Naive thymus-derived CD8-positive, alpha-beta T cell (primary cell): ENCODE measurements at regions not wholly inside any gene's neighbourhood (a gene's known extent, or its start where the extent isn't known, plus 50 kb on each side); places are given as distances from the start of the nearest gene placed in this dataset.

ENCODE experiments used
- ATAC-seq, 2 donors: fragments of 150-1000 bp; cut with Tn5 transposase in 1 of 2; sonication (Bioruptor Pico), chemical (Tn5 transposase) in 1 of 2; 1 replicate in 1 of 2; 2 replicates in 1 of 2; pipeline ENCODE4 v1.10.0; 2021; ENCODE audit warnings: mild to moderate bottlenecking in 2 of 2, moderate library complexity in 2 of 2
- POLR2A ChIA-PET: fragments of 350-600 bp; sonication (Branson Sonifier 250); formaldehyde crosslinking; loops from one replicate; lab custom pipeline; 2021; ENCODE audit warnings: antibody characterized with exemption; lab: Charles Lee
- DNase-seq, 10 donors: peaks; one replicate each; pipeline versions ENCODE4 v3.0.0 to v3.0.0-alpha.2; 2020 to 2022
- H3K27ac Mint-ChIP-seq, 10 donors: one replicate each; pipeline ENCODE4 v1.8.0; 2020 to 2022; ENCODE audit warnings: mild to moderate bottlenecking in 10 of 10, mixed read lengths in 10 of 10, moderate library complexity in 4 of 10, inconsistent platforms in 1 of 10
- H3K27me3 Mint-ChIP-seq, 5 donors: one replicate each; pipeline ENCODE4 v1.8.0; 2021 to 2022; ENCODE audit warnings: mixed read lengths in 5 of 5
- H3K36me3 Mint-ChIP-seq, 3 donors: one replicate each; pipeline ENCODE4 v1.8.0; 2020 to 2022; ENCODE audit warnings: mixed read lengths in 3 of 3, mild to moderate bottlenecking in 2 of 3, inconsistent platforms in 1 of 3
- H3K4me1 Mint-ChIP-seq, 4 donors: one replicate each; pipeline ENCODE4 v1.8.0; 2021 to 2022; ENCODE audit warnings: mixed read lengths in 4 of 4
- H3K4me3 Mint-ChIP-seq, 10 donors: one replicate each; pipeline ENCODE4 v1.8.0; 2020 to 2022; ENCODE audit warnings: mild to moderate bottlenecking in 10 of 10, mixed read lengths in 10 of 10, moderate library complexity in 6 of 10, inconsistent platforms in 1 of 10
- H3K9me3 Mint-ChIP-seq, 9 donors: one replicate each; pipeline ENCODE4 v1.8.0; 2020 to 2022; ENCODE audit warnings: mixed read lengths in 9 of 9, mild to moderate bottlenecking in 3 of 9, inconsistent platforms in 1 of 9, moderate library complexity in 1 of 9

DNA sequence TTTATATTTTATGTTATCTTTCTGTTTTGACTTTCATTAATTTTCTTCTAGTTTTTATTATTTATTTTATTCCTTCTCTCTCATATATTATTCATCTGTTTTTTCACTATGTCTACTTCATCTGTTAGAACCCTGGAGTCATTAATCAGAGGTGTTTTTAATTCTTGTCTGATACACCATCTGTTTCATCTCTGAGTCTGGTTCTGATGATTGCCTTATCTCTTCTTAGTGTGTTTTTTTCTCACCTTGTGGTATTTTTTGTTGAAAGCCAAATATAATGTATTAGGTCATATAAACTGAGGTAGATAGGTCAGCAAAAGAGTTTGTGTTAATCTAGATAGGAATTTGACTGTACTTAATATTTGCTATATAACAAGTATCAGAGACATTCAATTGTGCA lies 1005.7 kb upstream of the NCAM2 start:
- POLR2A ChIA-PET = no interaction called here
- no peak overlapping the region for H3K27ac Mint-ChIP-seq
- DNase-seq = no peak
- no peak overlapping the region for H3K4me3 Mint-ChIP-seq
- H3K36me3 Mint-ChIP-seq = no peaks in the 10 kb centered on the region
- H3K9me3 Mint-ChIP-seq = peaks cover 0 to 35% (median 10%) of the 10 kb centered on the region in 9 donors
- no peaks in the 10 kb centered on the region for H3K27me3 Mint-ChIP-seq
- no peaks in the 10 kb centered on the region for H3K4me1 Mint-ChIP-seq
- no peak for ATAC-seq

GRCh38 chr21:19993268-19993667 lies 1004.9 kb upstream of the NCAM2 start:
- H3K36me3 Mint-ChIP-seq = no peaks in the 10 kb centered on the region
- ATAC-seq (no peak), DNase-seq (no peak)
- no peaks in the 10 kb centered on the region for H3K4me1 Mint-ChIP-seq
- H3K4me3 Mint-ChIP-seq = no peak overlapping the region
- peaks cover 0 to 31% (median 10%) of the 10 kb centered on the region in 9 donors for H3K9me3 Mint-ChIP-seq
- POLR2A ChIA-PET = no interaction called here
- H3K27ac Mint-ChIP-seq = no peak overlapping the region
- H3K27me3 Mint-ChIP-seq = no peaks in the 10 kb centered on the region

- Mint-ChIP-seq H3K9me3 (peaks cover 0 to 35% (median 10%) of the 10 kb centered on the region in 9 donors), H3K27ac (no peak overlapping the region), H3K36me3 (no peaks in the 10 kb centered on the region), H3K4me3 (no peak overlapping the region), H3K4me1 (no peaks in the 10 kb centered on the region), H3K27me3 (no peaks in the 10 kb centered on the region)
- ATAC-seq = no peak
- DNase-seq = no peak
- POLR2A ChIA-PET = no interaction called here
These were observed 1003.0 kb upstream of the NCAM2 start for GRCh38 chr21:19995253-19995652.

DNA sequence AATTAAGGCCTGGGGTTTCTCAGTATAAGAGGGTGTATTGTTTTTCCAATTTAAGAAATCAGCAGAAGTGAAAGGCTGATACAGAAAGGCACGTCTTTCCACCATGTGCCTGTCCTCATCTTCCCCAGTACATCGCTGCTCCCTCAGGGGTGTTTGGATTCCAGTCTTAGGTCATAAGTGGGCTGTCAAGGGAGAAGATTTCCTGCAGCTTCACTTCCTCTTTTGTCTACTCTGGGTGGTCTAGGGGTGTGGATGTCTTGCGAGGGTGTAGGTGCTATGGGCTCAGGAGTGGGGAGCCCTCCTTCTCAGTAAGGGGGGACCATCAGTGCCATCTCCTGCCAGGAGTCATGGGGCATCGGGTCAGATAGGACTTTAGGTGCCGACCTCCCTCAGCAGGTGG lies 999.8 kb upstream of the NCAM2 start:
- H3K27me3 Mint-ChIP-seq = no peaks in the 10 kb centered on the region
- H3K9me3 Mint-ChIP-seq = peaks cover 0 to 27% (median 7%) of the 10 kb centered on the region in 9 donors
- POLR2A ChIA-PET = no interaction called here
- DNase-seq = no peak
- H3K4me3 Mint-ChIP-seq = no peak overlapping the region
- ATAC-seq = no peak
- no peaks in the 10 kb centered on the region for H3K4me1 Mint-ChIP-seq
- no peaks in the 10 kb centered on the region for H3K36me3 Mint-ChIP-seq
- no peak overlapping the region for H3K27ac Mint-ChIP-seq

DNA sequence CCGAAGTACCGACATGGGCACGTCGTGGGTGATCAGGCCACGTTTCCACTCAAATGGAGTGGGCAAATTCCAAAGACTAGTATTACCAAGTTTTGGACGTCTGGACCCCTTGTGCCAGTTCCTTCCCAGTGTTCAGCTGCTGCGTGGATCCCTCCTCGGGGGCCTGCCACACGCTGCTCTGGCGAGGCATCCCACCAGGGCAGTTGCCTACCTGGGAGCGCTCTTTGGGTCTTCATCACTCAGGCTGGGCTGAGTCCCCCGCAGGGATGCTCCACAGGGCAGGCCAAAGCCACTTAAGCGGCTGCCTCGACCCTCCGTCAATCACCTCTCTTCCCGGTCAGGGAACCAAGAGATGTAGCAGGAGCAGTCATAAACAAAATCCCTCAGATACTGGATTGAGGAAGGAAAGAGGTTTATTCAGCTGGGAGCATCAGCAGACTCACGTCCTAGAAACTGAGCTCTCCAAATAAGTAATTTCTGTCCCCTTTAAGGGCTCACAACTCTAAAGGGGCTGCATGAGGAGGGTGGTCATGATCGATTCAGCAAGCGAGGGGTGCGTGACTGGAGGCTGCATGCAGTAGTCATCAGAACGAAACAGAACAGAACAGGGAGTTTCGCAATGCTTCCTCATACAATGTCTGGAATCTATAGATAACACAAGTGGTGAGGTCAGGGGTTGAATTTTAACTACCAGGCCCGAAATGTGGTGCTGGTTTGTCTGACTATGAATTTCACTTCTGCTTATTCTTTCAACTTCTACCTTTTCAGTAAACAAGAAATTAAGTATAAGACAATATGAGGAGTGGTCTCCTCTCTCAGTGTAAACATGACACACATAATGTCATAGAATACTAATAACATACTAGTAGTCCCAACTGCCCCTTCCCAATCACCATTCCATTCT lies 998.6 kb upstream of the NCAM2 start:
- H3K27me3 Mint-ChIP-seq = no peaks in the 10 kb centered on the region
- no peaks in the 10 kb centered on the region for H3K4me1 Mint-ChIP-seq
- no peaks in the 10 kb centered on the region for H3K36me3 Mint-ChIP-seq
- DNase-seq = no peak
- H3K27ac Mint-ChIP-seq = no peak overlapping the region
- H3K4me3 Mint-ChIP-seq = no peak overlapping the region
- no peak for ATAC-seq
- peaks cover 0 to 27% (median 7%) of the 10 kb centered on the region in 9 donors for H3K9me3 Mint-ChIP-seq
- POLR2A ChIA-PET = no interaction called here

GRCh38 chr21:20004367-20004766 lies 993.8 kb upstream of the NCAM2 start:
- no peak for ATAC-seq
- Mint-ChIP-seq H3K36me3 (no peaks in the 10 kb centered on the region), H3K27me3 (no peaks in the 10 kb centered on the region), H3K27ac (no peak overlapping the region), H3K9me3 (peaks cover 0 to 9% (median 2%) of the 10 kb centered on the region in 9 donors), H3K4me3 (no peak overlapping the region), H3K4me1 (no peaks in the 10 kb centered on the region)
- no peak for DNase-seq
- POLR2A ChIA-PET = no interaction called here

- H3K4me1 Mint-ChIP-seq = no peaks in the 10 kb centered on the region
- no peak for ATAC-seq
These were observed 987.5 kb upstream of the NCAM2 start for GRCh38 chr21:20010691-20011200.

GRCh38 chr21:20013851-20014250 lies 984.4 kb upstream of the NCAM2 start:
- H3K36me3 Mint-ChIP-seq = no peaks in the 10 kb centered on the region

More at GRCh38 chr21:20010691-20011200, 987.5 kb upstream of the NCAM2 start:
- H3K9me3 Mint-ChIP-seq = peaks cover 0 to 23% (median 4%) of the 10 kb centered on the region in 9 donors
- H3K4me3 Mint-ChIP-seq = no peak overlapping the region
- no peaks in the 10 kb centered on the region for H3K36me3 Mint-ChIP-seq
- POLR2A ChIA-PET = no interaction called here
- H3K27ac Mint-ChIP-seq = no peak overlapping the region
- no peaks in the 10 kb centered on the region for H3K27me3 Mint-ChIP-seq
- no peak for DNase-seq

GRCh38 chr21:20016435-20017005 lies 981.7 kb upstream of the NCAM2 start:
- ATAC-seq (no peak), DNase-seq (no peak)
- no peaks in the 10 kb centered on the region for H3K4me1 Mint-ChIP-seq

More at GRCh38 chr21:20013851-20014250, 984.4 kb upstream of the NCAM2 start:
- Mint-ChIP-seq H3K9me3 (peaks cover 0 to 23% (median 5%) of the 10 kb centered on the region in 9 donors), H3K27ac (no peak overlapping the region), H3K4me3 (no peak overlapping the region), H3K4me1 (no peaks in the 10 kb centered on the region), H3K27me3 (no peaks in the 10 kb centered on the region)
- no peak for DNase-seq
- no peak for ATAC-seq
- POLR2A ChIA-PET = no interaction called here

DNA sequence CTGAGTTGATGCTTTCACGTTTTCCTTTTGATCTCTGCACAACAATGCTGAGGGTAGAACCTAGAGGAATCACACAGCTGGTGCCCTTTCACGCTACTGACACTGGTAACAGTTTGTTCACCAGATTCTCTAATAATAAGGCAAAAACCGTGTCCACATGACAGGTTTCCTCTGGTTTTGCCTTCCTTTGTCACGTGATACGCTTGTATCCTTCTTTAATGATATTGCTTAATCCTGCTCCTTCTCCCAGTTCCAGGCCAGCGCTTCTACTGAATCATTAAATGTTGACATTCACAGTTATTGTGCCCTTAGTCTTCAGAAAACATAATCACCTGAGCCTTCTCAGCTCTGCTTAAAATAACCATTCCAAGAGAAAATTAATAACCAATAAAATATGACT lies 978.2 kb upstream of the NCAM2 start:
- POLR2A ChIA-PET = no interaction called here
- DNase-seq (no peak), ATAC-seq (no peak)
- H3K4me1 Mint-ChIP-seq = no peaks in the 10 kb centered on the region
- H3K9me3 Mint-ChIP-seq = peaks cover 0 to 15% (median 4%) of the 10 kb centered on the region in 9 donors
- no peak overlapping the region for H3K4me3 Mint-ChIP-seq
- no peak overlapping the region for H3K27ac Mint-ChIP-seq
- no peaks in the 10 kb centered on the region for H3K27me3 Mint-ChIP-seq
- no peaks in the 10 kb centered on the region for H3K36me3 Mint-ChIP-seq

More at GRCh38 chr21:20016435-20017005, 981.7 kb upstream of the NCAM2 start:
- Mint-ChIP-seq H3K36me3 (no peaks in the 10 kb centered on the region), H3K27ac (no peak overlapping the region), H3K9me3 (peaks cover 0 to 18% (median 5%) of the 10 kb centered on the region in 9 donors), H3K27me3 (no peaks in the 10 kb centered on the region), H3K4me3 (no peak overlapping the region)
- POLR2A ChIA-PET = no interaction called here

- ATAC-seq = no peak
- POLR2A ChIA-PET = no interaction called here
These were observed 975.0 kb upstream of the NCAM2 start for GRCh38 chr21:20023193-20023592.

GRCh38 chr21:20024741-20025140 lies 973.5 kb upstream of the NCAM2 start:
- DNase-seq (no peak), ATAC-seq (no peak)
- Mint-ChIP-seq H3K4me3 (no peak overlapping the region), H3K4me1 (no peaks in the 10 kb centered on the region), H3K9me3 (peaks cover 0 to 13% (median 3%) of the 10 kb centered on the region in 9 donors), H3K36me3 (no peaks in the 10 kb centered on the region), H3K27me3 (no peaks in the 10 kb centered on the region), H3K27ac (no peak overlapping the region)
- POLR2A ChIA-PET = no interaction called here

More at GRCh38 chr21:20023193-20023592, 975.0 kb upstream of the NCAM2 start:
- no peaks in the 10 kb centered on the region for H3K4me1 Mint-ChIP-seq
- DNase-seq = no peak
- no peaks in the 10 kb centered on the region for H3K27me3 Mint-ChIP-seq
- no peak overlapping the region for H3K4me3 Mint-ChIP-seq
- peaks cover 0 to 14% (median 3%) of the 10 kb centered on the region in 9 donors for H3K9me3 Mint-ChIP-seq
- H3K36me3 Mint-ChIP-seq = no peaks in the 10 kb centered on the region
- H3K27ac Mint-ChIP-seq = no peak overlapping the region

DNA sequence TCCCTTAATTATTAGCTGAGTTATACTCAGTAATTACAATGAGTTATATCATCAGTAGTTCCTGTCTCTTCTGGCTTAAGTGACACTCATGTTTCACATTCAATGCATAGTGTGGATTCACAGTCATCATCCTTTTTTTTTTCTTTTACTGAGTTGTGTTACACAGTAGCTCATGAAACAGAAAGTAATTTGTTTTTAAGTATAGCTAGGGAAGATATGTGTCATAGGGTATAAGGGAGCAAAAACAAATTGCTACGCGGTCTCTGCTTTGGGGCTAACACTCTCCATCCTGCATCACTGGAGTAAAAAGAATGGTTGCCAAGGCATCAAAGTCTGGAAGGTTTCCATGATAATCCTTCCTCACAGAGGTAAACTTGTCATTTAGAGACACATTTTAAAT lies 971.7 kb upstream of the NCAM2 start:
- DNase-seq (no peak), ATAC-seq (no peak)
- Mint-ChIP-seq H3K4me1 (no peaks in the 10 kb centered on the region), H3K36me3 (no peaks in the 10 kb centered on the region), H3K27me3 (no peaks in the 10 kb centered on the region), H3K9me3 (peaks cover 0 to 9% (median 0%) of the 10 kb centered on the region in 9 donors), H3K4me3 (no peak overlapping the region), H3K27ac (no peak overlapping the region)
- POLR2A ChIA-PET = no interaction called here
